ENCODE measurements at regions not wholly inside any gene's neighbourhood (a gene's known extent, or its start where the extent isn't known, plus 50 kb on each side); places are given as distances from the start of the nearest gene placed in this dataset.

GRCh38 chr11:134522782-134523570 lies 110.9 kb upstream of the B3GAT1 start:
- Histone ChIP-seq H3K18ac (ENCODE audit: insufficient read length, low read depth, low read length) (no peak overlapping the region), H4K91ac (ENCODE audit: insufficient read length, low read depth, low read length) (no peak overlapping the region), H3K56ac (ENCODE audit: insufficient read length, low read depth, low read length) (no peak overlapping the region), H2BK120ac (ENCODE audit: low read depth, low read length, poor library complexity, severe bottlenecking) (no peak overlapping the region), H3K4ac (ENCODE audit: low read depth, low read length) (no peak overlapping the region), H3K27ac (ENCODE audit: insufficient read length, low read depth, low read length) (no peak overlapping the region), H3T11ph (ENCODE audit: low read length) (no peak overlapping the region), H2BK20ac (ENCODE audit: low read depth, low read length, poor library complexity, severe bottlenecking) (no peak overlapping the region), H4K20me1 (ENCODE audit: control insufficient read depth, insufficient read depth, insufficient read length) (no peaks in the 10 kb centered on the region), H3K9ac (ENCODE audit: extremely low read depth, insufficient read length, low read length) (no peak overlapping the region), H3K14ac (ENCODE audit: insufficient read depth, low read length) (no peak overlapping the region; the same call in 1 of the 2 replicates), H3K27me3 (ENCODE audit: insufficient read depth, low read length) (no peaks in the 10 kb centered on the region), H2BK5ac (ENCODE audit: insufficient read length, low read length) (no peak overlapping the region), H3K23ac (ENCODE audit: insufficient read length, low read depth, low read length) (no peak overlapping the region), H2AK5ac (ENCODE audit: insufficient read length, low read length) (no peak overlapping the region), H3K4me1 (ENCODE audit: insufficient read depth, low read length) (no peaks in the 10 kb centered on the region), H2AFZ (ENCODE audit: low read length) (no peak overlapping the region), H2BK12ac (ENCODE audit: insufficient read length, low read depth, low read length) (no peak overlapping the region), H2BK15ac (ENCODE audit: low read depth, low read length) (no peak overlapping the region), H3K4me2 (ENCODE audit: insufficient read depth, insufficient read length, low read length) (no peak overlapping the region), H3K79me1 (ENCODE audit: insufficient read depth, low read depth, low read length, poor library complexity, severe bottlenecking) (no peaks in the 10 kb centered on the region), H3K79me2 (ENCODE audit: insufficient read depth, low read length) (no peaks in the 10 kb centered on the region), H3K23me2 (ENCODE audit: insufficient read length, low read depth, low read length, poor library complexity, severe bottlenecking) (no peaks in the 10 kb centered on the region), H3K9me3 (ENCODE audit: control insufficient read depth, low read depth, low read length) (no peaks in the 10 kb centered on the region), H4K8ac (replicated peaks; ENCODE audit: insufficient read length, low read depth, low read length) (no peak overlapping the region), H4K5ac (ENCODE audit: insufficient read length, low read depth, low read length) (no peak overlapping the region)
- Mint-ChIP-seq H3K27me3 (ENCODE audit: low read depth) (peaks cover 4% of the 10 kb centered on the region; the same call in 1 of the 2 replicates), H3K4me3 (no peak overlapping the region), H3K9me3 (no peaks in the 10 kb centered on the region; a peak in 2 of 5 replicates), H3K27ac (peak overlapping the region in 1 of 3 experiments; percentile 94; a peak in 1 of 7 replicates), H3K36me3 (ENCODE audit: insufficient read depth in 1 of 3, low read depth in 3 of 3) (no peaks in the 10 kb centered on the region; a peak in 1 of 7 replicates), H3K4me1 (peaks cover 12 to 16% of the 10 kb centered on the region in 2 experiments)
- no peak for TF ChIP-seq CTCF (conservative IDR thresholded peaks at IDR 0.05)
- WGBS (ENCODE audit: extremely low coverage, insufficient read length, low lambda C conversion rate) = no CpG with 5 or more reads among the region's 33 CpGs
- no peak for DNase-seq
